Left ventricle myocardium superior (tissue), 1 donor: ENCODE measurements at regions not wholly inside any gene's neighbourhood (a gene's known extent, or its start where the extent isn't known, plus 50 kb on each side); places are given as distances from the start of the nearest gene placed in this dataset.
A peak's percentile ranks its signal among the peaks of the same experiment; 100 is the strongest.
"Not testable (repeated sequence)": the region's sequence is repeated elsewhere in the genome, so short reads cannot be mapped to it uniquely, and the experiment has no call there.

Source experiments
- ATAC-seq: fragments of 200-7000 bp; cut with Tn5 transposase; one replicate; pipeline ENCODE4 v1.9.1; 2020; ENCODE audit warnings: mild to moderate bottlenecking, moderate library complexity
- DNase-seq: peaks from one replicate; pipeline ENCODE4 v3.0.0-alpha.2; 2020
- intact Hi-C: fragments of 100-400 bp; cut with micrococcal nuclease; formaldehyde crosslinking; loops from one replicate; pipeline ENCODE4 v1.11.0; 2022
- donor health status: DM: no; HTN: yes; CAD: no; lungs with severe emphysema.

- DNase-seq, ATAC-seq, intact Hi-C loops: not testable (repeated sequence)
Observed at GRCh38 chr3:125779276-125779675, 184.0 kb upstream of the OSBPL11 start.

GRCh38 chr3:125779918-125780317 is 184.6 kb upstream of the OSBPL11 start:
- intact Hi-C loops, DNase-seq, ATAC-seq: not testable (repeated sequence)

GRCh38 chr3:125781678-125782077 is 186.4 kb upstream of the OSBPL11 start:
- intact Hi-C loops, ATAC-seq, DNase-seq: not testable (repeated sequence)

- ATAC-seq, intact Hi-C loops, DNase-seq: not testable (repeated sequence)
Observed at GRCh38 chr3:125790312-125790711, 178.7 kb upstream of the ROPN1B start.

GRCh38 chr3:125791021-125791420 is 178.0 kb upstream of the ROPN1B start:
- intact Hi-C loops, DNase-seq, ATAC-seq: not testable (repeated sequence)

GRCh38 chr3:125810010-125810409 is 159.0 kb upstream of the ROPN1B start:
- intact Hi-C loops, ATAC-seq: not testable (repeated sequence)

GRCh38 chr3:125822175-125822574 is 146.8 kb upstream of the ROPN1B start:
- intact Hi-C loops, ATAC-seq, DNase-seq: not testable (repeated sequence)

More at GRCh38 chr3:125810010-125810409, 159.0 kb upstream of the ROPN1B start:
- not testable (repeated sequence) for DNase-seq

GRCh38 chr3:125831005-125831750 is 137.8 kb upstream of the ROPN1B start:
- DNase-seq, intact Hi-C loops, ATAC-seq: not testable (repeated sequence)

GRCh38 chr3:125835562-125835961 is 133.4 kb upstream of the ROPN1B start:
- ATAC-seq, DNase-seq, intact Hi-C loops: not testable (repeated sequence)

- ATAC-seq, intact Hi-C loops, DNase-seq: not testable (repeated sequence)
Observed at GRCh38 chr3:125836011-125836551, 132.9 kb upstream of the ROPN1B start.

- ATAC-seq, intact Hi-C loops, DNase-seq: not testable (repeated sequence)
Observed at GRCh38 chr3:125836786-125837185, 132.2 kb upstream of the ROPN1B start.

GRCh38 chr3:125838857-125839256 is 130.1 kb upstream of the ROPN1B start:
- ATAC-seq, intact Hi-C loops, DNase-seq: not testable (repeated sequence)

GRCh38 chr3:125840465-125840864 is 128.5 kb upstream of the ROPN1B start:
- intact Hi-C loops, ATAC-seq, DNase-seq: not testable (repeated sequence)

GRCh38 chr3:125847966-125848365 is 121.0 kb upstream of the ROPN1B start:
- ATAC-seq, intact Hi-C loops, DNase-seq: not testable (repeated sequence)

GRCh38 chr3:125855006-125855405 is 114.0 kb upstream of the ROPN1B start:
- DNase-seq, intact Hi-C loops, ATAC-seq: not testable (repeated sequence)

GRCh38 chr3:125860547-125860946 is 108.4 kb upstream of the ROPN1B start:
- ATAC-seq, DNase-seq, intact Hi-C loops: not testable (repeated sequence)

- DNase-seq, intact Hi-C loops, ATAC-seq: not testable (repeated sequence)
Observed at GRCh38 chr3:125862841-125863254, 106.1 kb upstream of the ROPN1B start.

- ATAC-seq, intact Hi-C loops, DNase-seq: not testable (repeated sequence)
Observed at GRCh38 chr3:125864532-125864931, 104.4 kb upstream of the ROPN1B start.

GRCh38 chr3:125886006-125886405 is 83.0 kb upstream of the ROPN1B start:
- ATAC-seq, intact Hi-C loops: not testable (repeated sequence)
- DNase-seq = peak; percentile 85

GRCh38 chr3:125899181-125899580 is 69.8 kb upstream of the ROPN1B start:
- DNase-seq, intact Hi-C loops, ATAC-seq: not testable (repeated sequence)
